HepG2 (cell line): ENCODE measurements at regions not wholly inside any gene's neighbourhood (a gene's known extent, or its start where the extent isn't known, plus 50 kb on each side); places are given as distances from the start of the nearest gene placed in this dataset.

Source experiments
- CTCF ChIP-seq: sonication (generic); formaldehyde crosslinking; IDR thresholded peaks from 2 replicates; pipeline ENCODE4 v1.5.0; 2020; ENCODE audit warnings: mild to moderate bottlenecking, missing genetic modification reagents, moderate library complexity
- DPF2 ChIP-seq: sonication (generic); formaldehyde crosslinking; IDR thresholded peaks from 2 replicates; pipeline ENCODE4 v1.4.0; 2020; ENCODE audit warnings: mild to moderate bottlenecking, low read depth, missing genetic modification reagents, borderline replicate concordance
- ETS1 ChIP-seq: sonication (generic); formaldehyde crosslinking; IDR thresholded peaks from 2 replicates; pipeline ENCODE4 v1.4.0; 2020; ENCODE audit warnings: missing genetic modification reagents
- EZH2 ChIP-seq: conservative IDR thresholded peaks from 2 replicates; pipeline ENCODE4 v1.6.1; 2012; ENCODE audit warnings: mild to moderate bottlenecking, low read depth, low read length, moderate library complexity
- FOXA1 ChIP-seq, 2 experiments: fragments of 450-650 bp in 1 of 2; sonication (generic) in 1 of 2; formaldehyde crosslinking in 1 of 2; IDR thresholded peaks; 2 replicates each; pipeline versions ENCODE4 v1.4.0 to v1.6.1; 2016 to 2020; ENCODE audit warnings: missing genetic modification reagents in 1 of 2
- POLR2A ChIP-seq, 2 experiments: IDR thresholded peaks; 2 replicates each; pipeline ENCODE4 v1.6.1; 2011; ENCODE audit warnings: low read depth in 2 of 2, low read length in 2 of 2, mild to moderate bottlenecking in 1 of 2, moderate library complexity in 1 of 2; ENCODE audit not compliant: insufficient read depth in 1 of 2
- TAF1 ChIP-seq: sonication (generic); formaldehyde crosslinking; IDR thresholded peaks from 2 replicates; pipeline ENCODE4 v1.4.0; 2020; ENCODE audit warnings: missing genetic modification reagents
- ZBTB33 ChIP-seq: sonication (generic); formaldehyde crosslinking; IDR thresholded peaks from 2 replicates; pipeline ENCODE4 v1.4.0; 2020; ENCODE audit warnings: missing genetic modification reagents
- ZNF766 ChIP-seq: sonication (generic); formaldehyde crosslinking; IDR thresholded peaks from 2 replicates; pipeline ENCODE4 v1.5.0; 2020; ENCODE audit warnings: missing genetic modification reagents, borderline replicate concordance
- ZSCAN29 ChIP-seq: sonication (generic); formaldehyde crosslinking; conservative IDR thresholded peaks from 2 replicates; pipeline ENCODE4 v1.4.0; 2020; ENCODE audit warnings: mild to moderate bottlenecking, missing genetic modification reagents

GRCh38 chr4:188307591-188307990 is 168.3 kb downstream of the TRIML1 start:
- TF ChIP-seq DPF2 (CRISPR knock-in tag) (no peak), POLR2A (IDR thresholded peaks at IDR 0.05; ENCODE audit: insufficient read depth in 1 of 2, low read depth in 2 of 2, low read length in 2 of 2) (no peak), CTCF (CRISPR knock-in tag) (no peak), FOXA1 (IDR thresholded peaks at IDR 0.05) (no peak), FOXA1 (CRISPR knock-in tag; IDR thresholded peaks at IDR 0.05) (no peak), TAF1 (CRISPR knock-in tag) (no peak), ETS1 (CRISPR knock-in tag) (no peak), ZSCAN29 (CRISPR knock-in tag) (no peak), EZH2 (no peak), ZNF766 (no peak), ZBTB33 (no peak)
